ENCODE measurements at regions not wholly inside any gene's neighbourhood (a gene's known extent, or its start where the extent isn't known, plus 50 kb on each side); places are given as distances from the start of the nearest gene placed in this dataset.

DNA sequence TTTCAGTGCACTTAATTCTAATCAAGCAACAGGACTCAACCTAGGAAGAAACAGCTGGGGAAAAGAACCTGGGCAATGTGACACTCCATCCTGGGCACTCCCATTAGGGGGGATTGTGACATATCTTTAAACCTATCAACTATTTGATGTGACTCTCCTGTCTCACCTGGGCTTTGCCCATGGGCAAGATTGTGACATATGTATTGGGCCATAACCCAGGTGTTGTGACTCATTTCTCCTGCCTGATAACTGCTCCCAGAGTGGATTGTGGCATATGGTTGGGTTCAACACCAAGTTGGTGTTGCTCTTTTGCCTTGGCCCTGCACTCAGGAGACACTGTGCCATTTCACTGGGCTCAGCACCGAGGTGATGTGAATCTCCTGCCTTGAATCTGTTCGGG, 82.6 kb downstream of the ZNF723 start:
- ATAC-seq (no peak), DNase-seq (no peak)
- Mint-ChIP-seq H3K4me1 (no peaks in the 10 kb centered on the region), H3K27me3 (no peaks in the 10 kb centered on the region), H3K36me3 (no peaks in the 10 kb centered on the region), H3K27ac (no peak overlapping the region), H3K9me3 (peaks cover 4 to 65% (median 16%) of the 10 kb centered on the region in 11 donors), H3K4me3 (no peak overlapping the region)
- Histone ChIP-seq H3K4me1 (ENCODE audit: control insufficient read depth in 2 of 2, insufficient read depth in 2 of 2, low read length in 2 of 2) (no peaks in the 10 kb centered on the region), H3K27ac (ENCODE audit: low read depth, low read length) (no peak overlapping the region), H3K27me3 (ENCODE audit: control insufficient read depth in 2 of 2, insufficient read depth in 2 of 2, low read length in 2 of 2) (no peaks in the 10 kb centered on the region), H3K36me3 (ENCODE audit: control insufficient read depth in 2 of 3, insufficient read depth in 3 of 3, low read length in 3 of 3) (no peaks in the 10 kb centered on the region), H3K9me3 (ENCODE audit: control insufficient read depth in 2 of 3, low read length in 3 of 3) (peaks cover 0 to 4% (median 0%) of the 10 kb centered on the region in 3 experiments), H3K4me3 (ENCODE audit: low read length) (no peak overlapping the region)
- POLR2A ChIA-PET, result no interaction called here
- intact Hi-C loops (cut with micrococcal nuclease), result no loop called here
- CTCF ChIA-PET, result no interaction called here

DNA sequence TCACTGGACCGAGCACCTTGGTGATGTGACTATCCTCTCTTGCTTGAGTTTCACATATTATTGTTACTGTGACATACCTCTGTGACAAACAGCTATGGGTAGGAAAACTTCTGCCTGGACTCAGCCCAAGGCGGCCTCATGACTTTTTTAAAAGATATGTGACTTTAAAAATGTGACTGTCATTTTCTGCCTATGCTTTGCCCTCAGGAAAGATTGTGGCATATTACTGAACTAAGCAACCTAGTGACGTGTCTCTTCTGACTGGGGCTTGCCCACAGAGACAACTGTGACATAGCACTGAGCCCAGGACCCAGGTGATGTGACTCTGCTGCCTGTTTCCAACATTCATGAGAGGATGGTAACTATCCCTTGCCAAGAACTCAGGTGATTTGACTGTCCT, 84.8 kb downstream of the ZNF728 start:
- intact Hi-C loops (cut with micrococcal nuclease), result no loop called here
- peaks cover 4 to 52% (median 21%) of the 10 kb centered on the region in 11 donors for H3K9me3 Mint-ChIP-seq
- CTCF ChIA-PET, result no interaction called here
- ATAC-seq (no peak), DNase-seq (no peak)
- H3K27me3 ChIP-seq (ENCODE audit: control insufficient read depth in 2 of 2, insufficient read depth in 2 of 2, low read length in 2 of 2), result no peaks in the 10 kb centered on the region
- H3K27ac Mint-ChIP-seq, result no peak overlapping the region
- no peak overlapping the region for H3K4me3 Mint-ChIP-seq
- H3K9me3 ChIP-seq (ENCODE audit: control insufficient read depth in 2 of 3, low read length in 3 of 3), result peaks cover 0 to 4% (median 0%) of the 10 kb centered on the region in 3 experiments
- no peaks in the 10 kb centered on the region for H3K36me3 Mint-ChIP-seq
- POLR2A ChIA-PET, result no interaction called here
- no peaks in the 10 kb centered on the region for H3K4me1 ChIP-seq (ENCODE audit: control insufficient read depth in 2 of 2, insufficient read depth in 2 of 2, low read length in 2 of 2)
- H3K36me3 ChIP-seq (ENCODE audit: control insufficient read depth in 2 of 3, insufficient read depth in 3 of 3, low read length in 3 of 3), result no peaks in the 10 kb centered on the region
- H3K27ac ChIP-seq (ENCODE audit: low read depth, low read length), result no peak overlapping the region
- H3K4me1 Mint-ChIP-seq, result no peaks in the 10 kb centered on the region
- no peak overlapping the region for H3K4me3 ChIP-seq (ENCODE audit: low read length)
- no peaks in the 10 kb centered on the region for H3K27me3 Mint-ChIP-seq

DNA sequence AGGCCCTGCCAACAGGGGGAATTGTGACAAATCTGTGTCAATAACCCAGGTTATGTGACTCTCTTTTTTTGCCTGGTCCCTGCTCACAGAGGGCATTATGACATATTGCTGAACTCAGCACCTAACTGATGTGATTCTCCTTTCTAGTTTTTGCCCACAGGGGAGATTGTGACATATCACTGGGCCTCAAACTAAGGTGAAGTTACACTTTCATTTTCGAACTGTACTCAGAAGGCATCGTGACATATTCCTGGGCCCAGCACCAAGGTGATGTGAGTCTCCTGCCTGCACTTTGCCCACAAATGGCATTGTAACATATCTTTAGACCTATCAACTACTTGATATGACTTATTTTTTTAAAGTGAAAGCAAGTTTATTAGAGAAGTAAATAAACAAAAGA, 83.0 kb downstream of the ZNF728 start:
- POLR2A ChIA-PET, result no interaction called here
- Mint-ChIP-seq H3K27me3 (no peaks in the 10 kb centered on the region), H3K4me3 (no peak overlapping the region), H3K36me3 (no peaks in the 10 kb centered on the region), H3K4me1 (no peaks in the 10 kb centered on the region), H3K9me3 (peaks cover 3 to 53% (median 23%) of the 10 kb centered on the region in 11 donors), H3K27ac (no peak overlapping the region)
- H3K36me3 ChIP-seq (ENCODE audit: control insufficient read depth in 2 of 3, insufficient read depth in 3 of 3, low read length in 3 of 3), result no peaks in the 10 kb centered on the region
- no peak overlapping the region for H3K4me3 ChIP-seq (ENCODE audit: low read length)
- peaks cover 0 to 8% (median 0%) of the 10 kb centered on the region in 3 experiments for H3K9me3 ChIP-seq (ENCODE audit: control insufficient read depth in 2 of 3, low read length in 3 of 3)
- H3K27ac ChIP-seq (ENCODE audit: low read depth, low read length), result no peak overlapping the region
- ATAC-seq (no peak), DNase-seq (no peak)
- H3K4me1 ChIP-seq (ENCODE audit: control insufficient read depth in 2 of 2, insufficient read depth in 2 of 2, low read length in 2 of 2), result no peaks in the 10 kb centered on the region
- H3K27me3 ChIP-seq (ENCODE audit: control insufficient read depth in 2 of 2, insufficient read depth in 2 of 2, low read length in 2 of 2), result no peaks in the 10 kb centered on the region
- intact Hi-C loops (cut with micrococcal nuclease), result no loop called here
- CTCF ChIA-PET, result no interaction called here

Data from naive thymus-derived CD4-positive, alpha-beta T cell (primary cell).